ENCODE measurements at regions not wholly inside any gene's neighbourhood (a gene's known extent, or its start where the extent isn't known, plus 50 kb on each side); places are given as distances from the start of the nearest gene placed in this dataset.

GRCh38 chr4:158056689-158057245 lies 116.1 kb downstream of the GASK1B start:
- TF ChIP-seq CTCF (IDR thresholded peaks at IDR 0.05; ENCODE audit: low read depth, low read length) (no peak), EZH2phosphoT487 (IDR thresholded peaks at IDR 0.05; ENCODE audit: low read depth) (no peak)
